ENCODE measurements at regions not wholly inside any gene's neighbourhood (a gene's known extent, or its start where the extent isn't known, plus 50 kb on each side); places are given as distances from the start of the nearest gene placed in this dataset.
"Not testable (repeated sequence)": the region's sequence is repeated elsewhere in the genome, so short reads cannot be mapped to it uniquely, and the experiment has no call there.

DNA sequence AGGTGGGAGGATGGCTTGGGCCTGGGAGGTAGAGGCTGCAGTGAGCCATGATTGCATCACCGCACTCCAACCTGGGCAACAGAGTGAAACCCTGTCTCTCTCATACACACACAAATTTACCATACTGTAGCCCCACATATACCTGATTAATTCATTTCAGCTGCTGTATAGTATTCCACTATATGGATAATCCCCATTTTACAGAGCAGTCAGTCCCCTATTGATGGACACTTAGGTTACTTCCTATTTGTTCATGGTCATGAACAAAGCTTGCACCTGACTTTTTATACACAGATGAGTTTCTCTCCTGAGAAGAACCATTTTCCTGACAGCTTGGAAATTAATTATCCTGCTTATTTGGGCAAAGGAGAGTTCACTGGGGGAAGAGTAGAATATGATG lies 59.2 kb downstream of the EMX2 start:
- no peak for DNase-seq (ENCODE audit: low spot score)

DNA sequence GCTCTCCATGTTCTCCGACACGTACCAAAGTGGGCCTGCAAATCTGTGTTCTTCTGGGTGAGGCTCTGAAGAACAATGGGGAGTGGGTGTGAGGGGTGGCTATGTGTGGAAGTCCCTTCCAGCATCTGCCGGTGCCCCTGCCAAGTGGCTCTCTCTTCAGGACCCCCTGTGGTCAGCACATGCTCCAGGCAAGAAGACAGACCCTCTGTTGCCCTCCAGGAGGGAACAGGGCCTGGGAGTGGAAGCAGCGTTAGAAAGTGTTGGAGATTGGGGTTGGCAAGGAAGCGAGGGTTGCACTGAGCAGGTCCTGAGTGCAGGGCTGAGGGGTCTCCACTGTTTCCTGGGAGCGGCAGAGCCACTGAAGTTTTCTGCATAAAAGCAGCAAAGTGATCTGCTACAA lies 60.5 kb downstream of the EMX2 start:
- DNase-seq (ENCODE audit: low spot score) = no peak

DNA sequence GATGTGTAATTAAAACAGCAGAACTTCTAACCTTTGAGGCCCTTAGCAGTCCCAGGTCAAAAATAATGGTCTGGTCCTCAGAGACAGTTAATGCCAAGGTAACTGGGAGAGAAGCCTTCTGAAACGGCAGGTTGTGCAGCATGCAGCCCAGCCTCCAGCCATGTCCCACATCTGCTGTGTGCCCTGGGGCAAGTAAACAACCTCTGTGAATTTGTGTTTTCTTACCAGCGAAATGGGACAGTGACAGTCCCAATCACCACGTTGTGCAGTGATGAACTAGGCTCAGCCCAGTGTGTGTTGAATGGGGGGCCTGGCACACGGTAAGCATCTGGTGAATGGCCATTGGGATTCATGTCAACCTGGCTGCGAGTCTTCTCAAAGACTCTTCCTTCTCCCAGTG lies 61.2 kb downstream of the EMX2 start:
- no peak for DNase-seq (ENCODE audit: low spot score)

DNA sequence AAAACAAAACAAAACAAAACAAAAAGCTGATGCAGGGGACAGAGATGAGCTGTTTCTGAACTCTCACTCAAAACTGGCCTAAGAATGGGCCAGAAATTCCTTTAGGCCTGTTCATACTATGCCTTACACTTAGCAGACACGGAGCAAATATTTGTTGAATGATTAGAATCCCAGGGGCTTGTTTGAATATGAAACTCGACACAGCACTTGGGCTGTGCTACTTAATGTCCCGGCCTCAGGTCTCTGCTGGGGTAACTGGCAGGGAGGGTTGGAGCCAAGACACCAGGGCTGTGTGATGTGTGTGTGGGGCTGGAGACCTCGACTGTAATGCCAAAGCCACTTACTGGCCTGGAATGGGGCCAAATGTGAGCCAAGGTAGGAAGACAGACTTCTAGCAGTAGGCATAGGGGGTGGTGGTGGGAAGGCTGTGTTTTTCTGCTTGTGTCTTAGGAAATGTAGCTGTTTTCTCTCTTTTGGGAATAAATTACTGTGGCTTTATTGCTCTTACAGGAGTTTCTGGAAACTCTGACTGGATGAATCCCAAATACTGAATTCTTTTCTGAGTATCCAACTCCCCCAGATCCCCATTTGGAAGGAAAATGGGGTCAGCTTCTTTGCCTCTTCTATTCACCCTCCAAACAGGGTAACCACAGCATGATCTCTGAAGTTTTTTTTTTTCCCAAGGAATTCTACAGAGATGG lies 66.7 kb downstream of the EMX2 start:
- no peak for DNase-seq (ENCODE audit: low spot score)

DNA sequence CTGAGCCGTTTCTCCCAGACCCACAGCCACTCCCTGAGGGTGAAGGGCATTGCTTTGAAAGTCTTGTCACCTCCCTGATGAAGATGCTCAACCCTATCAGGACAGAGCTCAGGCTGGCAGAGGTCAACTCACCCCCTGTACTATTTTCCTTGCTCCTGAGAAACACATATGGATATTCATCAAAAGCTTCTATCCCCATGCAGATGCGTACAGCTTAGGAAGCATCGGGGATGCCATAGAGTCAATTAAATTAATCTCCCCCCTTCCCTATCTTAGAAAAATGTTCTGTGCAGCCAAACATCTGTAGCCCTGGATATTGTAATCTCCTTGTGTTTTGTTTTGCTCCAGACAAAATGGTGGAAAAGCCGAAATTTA lies 67.2 kb downstream of the EMX2 start:
- DNase-seq (ENCODE audit: low spot score) = no peak

DNA sequence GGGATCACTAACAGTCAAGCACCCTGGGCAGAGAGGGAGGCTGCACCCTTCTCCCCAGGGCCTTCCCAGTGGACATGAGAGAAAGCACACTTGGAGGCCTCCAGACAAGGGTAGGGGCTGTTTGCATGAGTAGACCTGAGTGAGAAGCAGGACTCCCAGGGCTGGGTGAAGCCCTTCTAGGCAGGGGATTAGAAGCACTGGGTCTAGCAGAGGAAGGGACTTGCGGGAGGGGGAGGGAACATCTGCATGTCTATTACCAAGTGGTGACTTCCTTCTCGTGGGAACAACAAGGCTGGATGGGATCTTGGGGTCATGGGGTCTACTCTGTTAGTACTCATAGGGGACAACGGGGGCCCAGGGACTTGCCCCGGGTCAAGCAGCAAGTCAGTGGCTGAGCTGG lies 67.8 kb downstream of the EMX2 start:
- DNase-seq (ENCODE audit: low spot score) = no peak

DNA sequence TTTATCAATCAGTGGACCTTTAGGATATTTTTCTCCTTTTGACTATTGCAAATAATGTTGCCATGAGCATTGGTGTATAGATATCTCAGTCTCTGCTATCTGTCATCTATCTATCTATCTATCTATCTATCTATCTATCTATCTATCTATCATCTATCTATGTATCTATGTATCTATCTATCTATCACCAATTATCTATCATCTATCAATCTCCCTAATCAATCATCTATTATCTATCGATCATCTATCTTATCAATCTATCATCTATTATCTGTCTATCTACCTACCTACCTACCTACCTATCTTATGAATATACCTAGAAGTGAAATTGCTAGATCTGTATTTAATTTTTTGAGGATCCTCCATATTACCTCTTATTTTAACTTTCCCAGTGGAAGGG lies 69.6 kb downstream of the EMX2 start:
- no peak for DNase-seq (ENCODE audit: low spot score)

DNA sequence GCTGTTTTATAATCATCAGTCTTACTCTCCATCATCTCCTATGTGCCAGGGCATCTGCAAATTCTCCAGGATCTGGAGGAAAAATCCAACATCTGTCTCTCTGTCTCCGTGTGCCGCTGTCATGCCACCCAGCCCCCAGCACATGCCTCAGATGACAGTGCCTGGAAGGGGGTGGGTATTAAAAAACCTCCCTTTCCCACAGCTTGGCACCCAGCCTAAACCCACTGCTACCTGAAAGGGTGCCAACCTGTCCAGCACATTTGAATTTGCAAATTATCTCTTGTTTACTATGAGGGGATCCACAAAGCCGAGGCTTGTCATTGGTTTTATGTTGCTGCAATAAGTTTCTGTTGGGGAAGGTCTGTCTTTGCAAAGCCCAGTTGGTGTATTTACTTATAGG lies 73.1 kb downstream of the EMX2 start:
- DNase-seq (ENCODE audit: low spot score) = no peak

DNA sequence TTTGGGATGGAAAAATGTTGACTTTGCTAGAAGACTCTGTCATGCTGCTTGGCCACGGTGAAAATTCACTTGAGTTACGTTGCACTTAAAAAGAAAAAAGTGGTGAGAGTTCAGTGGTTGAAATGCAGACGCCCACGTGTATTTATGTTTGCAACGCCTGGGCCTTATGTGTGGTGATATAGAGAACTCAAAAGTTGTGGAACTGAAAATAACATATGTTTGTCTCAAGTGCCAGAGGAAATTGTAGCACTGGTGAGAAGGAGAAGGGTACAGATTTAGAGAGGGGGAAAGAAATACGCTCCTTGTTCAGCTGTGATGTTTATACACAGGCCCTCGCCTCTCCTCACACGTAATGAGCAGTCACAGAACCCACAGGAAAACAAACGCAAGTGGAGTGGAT lies 73.6 kb downstream of the EMX2 start:
- no peak for DNase-seq (ENCODE audit: low spot score)

DNA sequence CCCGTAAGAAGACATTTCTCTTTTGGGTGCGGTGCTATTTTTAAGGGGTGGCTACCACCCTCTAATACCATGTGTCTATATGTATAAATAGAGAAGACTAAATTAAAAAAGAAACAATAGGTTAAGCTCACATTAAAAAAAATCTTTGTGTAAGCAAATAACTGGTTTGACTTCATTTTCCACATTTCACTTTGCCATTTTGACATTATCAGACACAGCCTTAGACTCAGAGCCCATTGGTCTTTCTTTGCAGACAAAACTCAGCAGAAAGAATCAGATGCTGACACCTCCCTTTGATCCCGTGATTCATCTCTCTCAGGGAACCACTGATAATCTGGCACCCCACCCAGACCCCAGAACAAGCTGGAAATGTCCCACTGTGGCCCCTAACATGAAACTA lies 74.5 kb downstream of the EMX2 start:
- DNase-seq (ENCODE audit: low spot score) = no peak

DNA sequence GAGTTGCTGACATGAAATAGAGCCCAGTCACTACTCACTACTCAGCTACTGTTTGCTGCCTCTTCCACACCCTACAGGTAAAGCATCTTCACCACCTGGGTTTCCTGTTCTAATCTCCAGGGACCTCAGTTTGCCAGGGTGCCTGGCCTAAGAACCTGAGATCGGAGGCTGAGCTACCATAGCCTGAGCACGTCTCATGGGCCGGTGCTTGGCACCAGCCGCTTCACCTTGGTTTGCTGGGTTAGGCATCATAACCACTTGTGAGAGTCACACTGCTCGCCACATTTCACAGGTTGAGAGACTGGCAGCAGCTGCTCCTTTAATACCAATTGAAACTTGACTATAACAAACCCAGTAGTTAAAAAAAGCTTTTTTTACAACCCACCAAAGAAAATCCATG lies 75.1 kb downstream of the EMX2 start:
- DNase-seq (ENCODE audit: low spot score) = no peak

DNA sequence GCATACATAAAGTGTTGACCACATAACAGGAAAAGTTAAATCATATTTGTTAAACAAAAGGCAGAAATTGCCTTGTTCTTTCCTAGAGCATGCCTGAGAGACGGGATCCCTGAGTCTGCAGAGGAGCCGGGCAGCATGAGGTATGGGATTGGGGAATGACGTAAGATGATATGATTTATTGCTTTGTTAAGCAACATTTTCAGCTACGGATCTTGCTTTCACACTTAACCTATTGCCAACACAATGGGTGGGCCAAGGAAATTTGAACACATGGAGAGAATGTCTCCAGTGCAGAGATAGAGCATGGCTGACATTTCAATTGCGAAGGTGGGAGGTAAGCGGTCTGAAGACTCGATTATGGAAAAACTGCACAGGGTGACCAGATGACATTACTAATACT lies 76.7 kb downstream of the EMX2 start:
- no peak for DNase-seq (ENCODE audit: low spot score)

DNA sequence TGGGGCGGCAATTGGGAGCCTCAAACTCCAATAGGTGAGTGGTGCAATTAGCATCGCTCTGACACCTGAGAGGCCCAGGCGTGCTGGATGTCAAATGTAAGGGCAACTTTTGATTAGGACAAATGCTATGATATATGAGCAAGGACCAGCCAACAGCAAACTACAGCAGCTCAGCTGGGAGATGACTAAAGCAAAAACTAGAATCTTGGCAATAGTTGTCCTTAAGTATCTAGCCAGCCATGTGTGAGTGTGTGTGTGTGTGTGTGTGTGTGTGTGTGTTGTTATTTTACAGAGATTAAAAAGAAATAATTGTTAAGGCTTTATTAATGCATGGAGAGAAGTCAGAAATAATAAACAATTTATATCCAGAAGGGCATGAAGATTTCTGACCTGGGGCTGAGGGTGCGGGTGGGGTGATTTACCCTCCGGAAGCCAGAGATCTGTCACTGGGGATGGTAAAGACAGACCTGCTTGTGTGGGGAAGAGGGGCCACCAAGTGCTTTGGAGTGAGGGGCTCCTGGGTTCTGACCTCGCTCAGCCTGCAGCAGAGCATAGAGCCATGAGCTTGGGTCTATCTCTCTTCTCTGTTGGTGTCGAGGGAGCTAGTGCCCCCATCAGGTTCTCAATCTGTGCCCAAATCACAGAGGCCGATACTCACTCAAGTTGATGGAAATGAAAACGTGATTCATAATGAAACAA lies 77.3 kb downstream of the EMX2 start:
- DNase-seq (ENCODE audit: low spot score) = no peak

DNA sequence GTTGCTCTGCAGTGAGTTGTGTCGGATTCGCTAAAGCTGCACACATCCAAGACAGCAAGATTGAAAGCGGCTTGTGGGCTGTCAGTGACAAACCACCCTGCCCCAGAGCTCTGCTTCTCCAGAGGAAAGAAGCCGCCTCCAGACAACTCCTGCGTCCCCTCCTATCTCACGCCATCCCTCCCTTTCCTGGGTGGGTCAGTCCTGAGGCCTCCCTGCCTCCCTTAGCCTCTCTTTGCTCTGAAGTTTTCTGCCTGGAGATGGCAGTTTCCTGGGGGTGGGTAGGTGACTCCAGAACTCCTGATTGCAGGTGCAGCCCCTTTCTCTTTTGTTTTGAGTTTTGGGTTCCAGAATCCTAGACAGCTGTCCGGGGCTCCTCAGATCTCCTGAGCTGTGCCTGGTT lies 78.7 kb downstream of the EMX2 start:
- DNase-seq (ENCODE audit: low spot score) = no peak

DNA sequence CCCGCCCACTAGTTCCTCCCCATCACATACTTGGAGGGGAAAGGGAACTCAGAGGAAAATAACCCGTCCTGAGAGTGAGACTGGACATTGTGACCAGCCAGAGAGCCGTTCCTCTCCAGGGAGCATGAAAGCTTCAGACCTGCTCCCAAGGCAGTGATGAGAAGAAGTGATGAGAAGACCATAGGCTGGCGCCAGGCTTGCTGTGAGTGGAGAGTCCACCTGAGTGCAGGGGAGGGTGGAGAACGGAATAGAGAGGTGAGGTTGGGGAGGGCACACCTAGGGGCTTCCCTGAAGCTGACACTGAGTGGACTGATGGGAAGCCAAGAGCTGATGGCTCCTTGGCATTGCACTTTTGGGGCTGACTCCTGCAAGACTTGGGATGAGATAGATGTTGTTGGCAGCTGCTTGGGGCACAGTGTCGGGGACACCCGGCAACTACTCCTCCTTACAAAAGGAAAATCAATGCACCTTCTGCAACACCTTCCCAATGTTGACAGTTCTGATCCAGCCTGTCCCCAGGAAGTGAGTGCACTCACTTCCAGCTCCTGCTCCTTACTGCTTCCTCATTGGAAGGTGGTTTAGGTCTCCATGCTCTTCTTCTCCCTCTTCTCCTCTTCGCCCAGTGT lies 79.4 kb downstream of the EMX2 start:
- no peak for DNase-seq (ENCODE audit: low spot score)

DNA sequence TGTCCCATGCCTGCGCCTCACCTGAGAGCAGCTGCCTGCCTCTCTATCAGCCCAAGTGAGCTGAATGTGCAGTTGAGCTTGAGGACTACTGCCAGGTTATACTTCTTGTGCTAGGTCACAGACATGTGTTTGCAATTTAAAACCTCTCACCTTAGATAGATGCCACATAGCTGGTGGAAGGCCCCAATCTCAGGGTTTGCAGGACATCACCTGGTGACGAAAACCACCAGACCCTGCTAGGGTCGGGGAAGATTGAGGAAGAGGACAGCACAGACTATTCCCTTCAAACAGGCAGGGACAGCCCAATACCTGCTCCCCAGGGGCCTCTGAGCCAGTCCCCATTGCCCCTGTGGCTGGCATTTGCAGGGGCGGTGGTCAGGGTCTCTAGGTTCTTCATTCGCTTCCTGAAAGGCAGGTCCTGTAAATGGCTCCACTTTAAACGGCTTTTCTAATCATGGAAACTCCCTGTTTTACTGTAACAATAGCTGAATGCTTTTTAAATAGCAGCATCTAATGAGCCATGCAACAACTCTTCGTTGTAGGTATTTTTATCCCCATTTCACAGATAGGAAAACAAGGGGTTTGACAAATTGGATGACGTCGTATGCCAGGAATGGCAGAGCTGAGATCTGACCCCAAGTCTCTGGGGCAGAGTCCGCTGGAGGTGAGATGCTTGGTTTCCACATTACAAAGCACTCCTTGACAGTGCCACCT lies 80.1 kb downstream of the EMX2 start:
- no peak for DNase-seq (ENCODE audit: low spot score)

DNA sequence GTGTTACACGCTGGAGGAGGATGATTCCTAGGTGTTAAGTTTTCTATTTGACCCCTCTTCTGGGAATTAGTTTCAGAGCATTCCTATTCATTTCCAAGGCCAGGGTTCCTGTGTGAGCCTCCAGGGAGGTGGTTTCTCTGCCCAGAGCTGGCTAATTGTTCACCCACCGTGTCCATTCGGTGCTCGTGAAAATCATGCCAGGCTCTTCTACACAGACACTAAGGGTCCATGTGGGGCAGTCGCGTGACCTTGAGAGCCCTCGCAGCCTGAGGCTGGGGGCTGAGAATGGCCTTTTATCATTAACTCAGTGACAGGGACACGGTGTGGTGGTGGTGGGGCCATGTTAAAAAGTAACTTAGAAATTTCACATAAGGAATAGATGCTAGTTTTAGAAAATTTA lies 83.7 kb downstream of the EMX2 start:
- no peak for DNase-seq (ENCODE audit: low spot score)

DNA sequence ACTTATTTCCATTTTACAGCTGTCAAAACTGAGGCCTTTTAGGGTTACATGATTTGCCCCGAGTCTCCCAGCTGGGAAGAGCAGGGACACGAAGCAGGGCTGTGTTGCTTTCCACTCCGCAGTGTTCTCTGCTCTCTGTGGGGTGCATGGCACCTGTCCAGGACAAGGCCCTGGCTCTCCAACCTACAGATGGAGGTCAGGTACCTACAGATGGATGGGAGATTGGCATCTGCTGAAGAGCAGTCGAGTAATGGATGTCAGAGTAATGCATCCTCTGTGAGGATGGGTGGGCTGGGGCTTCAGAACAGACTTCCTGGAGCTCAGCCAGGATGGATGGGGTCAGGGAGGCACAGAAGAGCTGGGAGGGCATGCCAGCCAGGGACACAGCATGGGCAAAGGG lies 85.0 kb downstream of the EMX2 start:
- DNase-seq (ENCODE audit: low spot score) = no peak

DNA sequence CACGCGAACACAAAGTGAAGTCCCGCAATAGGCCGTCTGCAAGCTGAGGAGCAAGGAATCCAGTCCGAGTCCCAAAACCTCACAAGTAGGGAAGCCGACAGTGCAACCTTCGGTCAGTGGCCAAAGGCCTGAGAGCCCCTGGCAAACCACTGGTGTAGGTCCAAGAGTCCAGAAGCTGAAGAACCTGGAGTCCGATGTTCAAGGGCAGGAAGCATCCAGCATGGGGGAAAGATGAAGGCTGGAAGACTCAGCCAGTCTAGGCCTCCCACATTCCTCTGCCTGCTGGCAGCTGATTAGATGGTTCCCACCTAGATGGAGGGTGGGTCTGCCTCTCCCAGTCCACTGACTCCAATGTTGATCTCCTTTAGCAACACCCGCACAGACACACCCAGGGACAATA lies 87.2 kb downstream of the EMX2 start:
- DNase-seq (ENCODE audit: low spot score) = not testable (repeated sequence)

DNA sequence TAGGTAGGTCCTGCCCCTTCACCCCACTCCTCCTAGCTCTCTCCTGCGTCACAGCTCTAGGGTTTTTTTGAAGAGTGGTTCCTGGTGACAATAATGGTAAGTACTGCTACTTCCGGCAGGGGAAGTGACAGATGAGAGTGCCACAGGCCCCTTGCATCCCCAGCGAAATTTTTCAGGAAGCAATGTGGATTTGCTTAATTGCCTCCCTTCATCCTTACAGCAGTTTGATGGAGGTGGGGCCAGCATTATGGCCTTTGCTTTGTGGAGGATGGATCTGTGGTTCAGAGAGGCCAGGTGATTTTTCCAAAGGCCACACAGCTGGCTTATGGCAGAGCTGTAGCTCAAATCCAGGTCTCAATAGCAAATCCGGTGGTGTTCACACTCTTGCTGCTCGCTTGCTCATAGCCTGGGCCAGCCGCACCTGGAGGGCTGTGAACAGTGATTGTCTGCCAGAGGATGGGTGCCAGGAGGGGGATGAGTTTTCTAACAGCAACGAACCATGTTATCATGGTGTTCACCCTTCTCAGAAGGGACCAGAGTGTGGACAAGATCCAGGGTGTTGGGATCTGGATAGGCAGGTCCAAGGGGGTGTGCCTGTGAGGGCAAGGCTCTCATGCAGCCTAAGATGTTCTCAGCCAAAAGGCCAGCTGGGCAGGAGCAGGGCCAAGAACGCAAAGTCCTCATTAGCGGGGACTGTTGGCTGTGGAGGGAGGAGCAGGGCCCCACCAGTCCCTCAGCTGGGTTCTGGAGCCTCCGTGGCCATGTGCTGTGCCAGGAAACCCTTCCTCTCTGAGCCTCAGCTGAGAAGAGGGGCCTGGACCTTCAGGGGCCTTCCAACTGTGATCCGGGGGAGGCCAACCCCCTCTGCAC lies 89.0 kb downstream of the EMX2 start:
- DNase-seq (ENCODE audit: low spot score) = no peak

DNA sequence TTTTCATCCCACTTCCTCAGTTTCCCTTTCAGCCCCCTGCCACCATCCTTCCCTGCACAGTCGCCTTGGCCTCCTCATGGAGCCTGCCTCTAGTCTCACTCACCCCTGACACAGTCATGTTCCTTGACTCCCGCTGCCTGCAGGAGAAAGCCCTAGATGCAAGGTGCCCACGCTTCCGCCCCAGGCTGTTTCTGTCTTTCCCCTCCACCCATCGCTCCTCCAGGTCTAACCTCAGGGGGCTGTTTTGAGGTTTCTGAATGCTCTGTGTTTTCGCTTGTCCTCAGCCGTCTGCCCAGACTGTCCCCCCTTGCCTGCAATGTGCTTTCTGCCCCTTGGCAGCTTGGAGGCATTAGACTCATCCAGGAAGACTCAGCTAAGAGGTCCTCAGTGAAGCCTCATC lies 89.9 kb downstream of the EMX2 start:
- DNase-seq (ENCODE audit: low spot score) = no peak

DNA sequence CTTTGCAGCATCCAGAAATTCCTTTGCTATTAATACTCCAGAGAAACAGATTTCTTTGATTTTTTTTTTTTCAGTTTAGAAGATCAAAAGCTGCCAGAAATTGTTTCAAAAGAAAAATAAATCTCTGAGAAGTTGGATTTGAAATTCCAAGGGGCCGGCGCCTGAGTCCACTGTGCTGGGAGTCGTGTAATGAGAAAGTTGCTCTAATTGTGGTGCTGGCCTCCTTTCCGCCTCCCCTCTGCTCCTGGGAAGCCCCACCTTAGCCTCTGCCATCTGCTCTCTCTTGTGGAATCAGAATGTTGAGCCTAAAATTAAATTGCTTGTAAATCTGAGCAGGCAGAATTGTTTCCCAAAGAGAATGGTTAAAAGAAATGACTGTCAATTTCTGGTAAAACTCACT lies 93.3 kb downstream of the EMX2 start:
- DNase-seq (ENCODE audit: low spot score) = no peak
